ENCODE measurements at regions not wholly inside any gene's neighbourhood (a gene's known extent, or its start where the extent isn't known, plus 50 kb on each side); places are given as distances from the start of the nearest gene placed in this dataset.

DNA sequence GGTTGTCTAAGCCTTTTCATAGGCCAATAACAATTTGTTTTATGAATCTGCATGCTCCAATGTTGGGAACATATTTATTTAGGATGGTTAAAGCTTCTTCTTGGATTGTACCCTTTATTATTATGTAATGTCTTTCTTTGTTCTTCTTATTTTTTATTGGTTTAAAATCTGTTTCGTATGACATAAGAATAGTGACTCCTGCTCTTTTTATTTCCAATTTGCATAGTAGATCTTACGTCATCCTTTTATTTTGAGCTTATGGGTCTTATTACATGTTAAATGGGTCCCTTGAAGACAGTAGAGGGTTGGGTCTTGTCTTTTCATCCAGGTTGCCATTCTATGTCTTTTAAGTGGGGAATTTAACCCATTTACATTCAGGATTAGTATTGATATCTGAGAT, 561.9 kb upstream of the GHITM start:
- DNase-seq (ENCODE audit: low read depth in 3 of 3), result no peak

- DNase-seq (ENCODE audit: low read depth in 3 of 3), result no peak
These were observed 558.8 kb upstream of the GHITM start for GRCh38 chr10:83580373-83581012.

- DNase-seq (ENCODE audit: low read depth in 3 of 3), result no peak
These were observed 556.8 kb upstream of the GHITM start for GRCh38 chr10:83582407-83583095.

- no peak for DNase-seq (ENCODE audit: low read depth in 3 of 3)
These were observed 553.6 kb upstream of the GHITM start for GRCh38 chr10:83585686-83586085.

DNA sequence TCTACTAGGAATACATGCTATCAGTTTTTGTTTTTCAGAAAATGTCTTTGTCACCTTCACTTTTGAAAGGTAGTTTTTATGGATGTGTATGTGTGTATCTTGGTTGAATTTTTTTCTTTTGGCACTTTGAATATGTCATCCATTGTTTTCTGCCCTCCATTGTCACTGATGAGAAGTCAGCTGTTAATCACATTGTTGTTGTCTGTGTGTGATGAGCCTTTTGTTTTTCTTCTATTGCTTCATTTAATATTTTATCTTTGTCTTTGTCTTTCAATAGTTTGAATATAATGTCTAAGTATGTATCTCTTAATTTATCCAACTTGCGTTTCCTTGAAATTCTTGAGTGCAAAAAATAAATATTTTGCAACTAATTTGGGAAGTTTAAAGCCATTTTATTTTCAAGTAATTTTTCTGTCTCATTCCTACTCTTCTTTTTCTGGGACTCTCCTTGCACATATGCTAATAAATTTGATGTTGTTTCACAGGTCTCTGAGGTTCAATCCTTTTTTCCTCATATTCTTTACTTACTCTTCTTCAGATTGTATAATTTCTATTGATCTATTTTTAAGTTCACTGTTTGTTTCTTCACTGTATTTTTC, 546.9 kb upstream of the GHITM start:
- DNase-seq (ENCODE audit: low read depth in 3 of 3), result no peak

- DNase-seq (ENCODE audit: low read depth in 3 of 3), result no peak
These were observed 535.6 kb upstream of the GHITM start for GRCh38 chr10:83603708-83604107.

DNA sequence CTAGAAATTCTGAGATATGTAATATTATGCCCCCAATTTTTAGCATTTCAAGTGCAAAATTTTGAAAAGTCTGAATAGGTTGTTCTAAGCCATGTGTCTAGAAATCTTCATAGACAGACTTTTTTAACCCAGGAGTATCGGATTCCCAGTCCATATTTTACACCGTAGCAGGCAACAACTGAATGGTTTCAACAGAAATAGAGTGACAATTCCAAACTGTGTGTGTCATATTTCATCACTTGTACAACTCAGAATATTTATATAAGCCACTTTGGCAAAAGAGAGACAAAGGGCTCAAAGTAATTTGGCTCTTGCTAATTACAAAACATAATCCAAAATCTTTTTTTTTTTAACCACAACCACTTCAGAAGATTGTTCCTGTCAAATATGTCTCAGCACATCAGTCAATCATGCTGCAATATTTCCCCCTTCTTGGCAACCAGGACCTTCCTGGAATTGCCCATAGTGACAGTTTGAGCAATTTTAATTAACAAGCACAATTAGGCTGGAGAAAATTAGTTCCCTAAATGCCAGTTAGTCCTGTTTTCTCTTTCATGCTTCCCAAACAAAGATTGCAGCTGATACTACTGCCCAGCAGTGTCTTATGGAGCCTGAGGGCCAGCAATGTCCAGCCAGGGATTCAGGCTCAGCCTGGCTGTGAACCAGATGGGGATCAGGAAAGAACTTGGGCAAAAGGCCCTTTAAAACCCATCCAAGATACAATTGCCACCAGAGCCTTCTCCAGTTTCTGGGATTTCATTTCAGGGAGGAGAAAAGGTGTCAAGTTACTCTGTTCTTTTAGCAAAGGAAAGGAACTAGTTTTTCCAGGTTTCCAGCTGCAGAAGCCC, 533.3 kb upstream of the GHITM start:
- DNase-seq (ENCODE audit: low read depth in 3 of 3), result no peak

- DNase-seq (ENCODE audit: low read depth in 3 of 3), result no peak
These were observed 531.2 kb upstream of the GHITM start for GRCh38 chr10:83607959-83608745.

GRCh38 chr10:83612050-83612449, 527.3 kb upstream of the GHITM start:
- no peak for DNase-seq (ENCODE audit: low read depth in 3 of 3)

- no peak for DNase-seq (ENCODE audit: low read depth in 3 of 3)
These were observed 526.6 kb upstream of the GHITM start for GRCh38 chr10:83612746-83613145.

DNA sequence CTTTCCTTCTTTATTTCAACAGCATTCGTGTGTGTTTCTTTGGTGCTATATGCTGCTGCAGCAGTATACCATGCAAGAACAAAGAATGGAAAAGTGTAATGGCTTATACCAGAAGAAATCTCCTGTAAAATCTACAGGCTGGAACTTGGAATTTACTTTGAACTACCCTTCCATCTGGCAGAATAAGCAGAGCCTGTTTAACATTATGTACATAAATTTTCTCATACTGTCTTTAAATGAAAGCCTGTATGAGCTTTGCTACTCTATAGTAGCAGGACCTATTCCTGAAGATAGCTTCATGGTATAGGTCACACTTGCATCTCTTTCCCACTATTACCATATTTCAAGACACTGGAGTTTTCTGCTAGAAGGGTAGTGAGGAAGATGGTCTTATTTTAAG, 522.1 kb upstream of the GHITM start:
- DNase-seq (ENCODE audit: low read depth in 3 of 3), result no peak

GRCh38 chr10:83617692-83618545, 521.4 kb upstream of the GHITM start:
- DNase-seq (ENCODE audit: low read depth in 3 of 3), result no peak

- no peak for DNase-seq (ENCODE audit: low read depth in 3 of 3)
These were observed 513.4 kb upstream of the GHITM start for GRCh38 chr10:83625831-83626360.

GRCh38 chr10:83632701-83633100, 506.6 kb upstream of the GHITM start:
- DNase-seq (ENCODE audit: low read depth in 3 of 3), result no peak

DNA sequence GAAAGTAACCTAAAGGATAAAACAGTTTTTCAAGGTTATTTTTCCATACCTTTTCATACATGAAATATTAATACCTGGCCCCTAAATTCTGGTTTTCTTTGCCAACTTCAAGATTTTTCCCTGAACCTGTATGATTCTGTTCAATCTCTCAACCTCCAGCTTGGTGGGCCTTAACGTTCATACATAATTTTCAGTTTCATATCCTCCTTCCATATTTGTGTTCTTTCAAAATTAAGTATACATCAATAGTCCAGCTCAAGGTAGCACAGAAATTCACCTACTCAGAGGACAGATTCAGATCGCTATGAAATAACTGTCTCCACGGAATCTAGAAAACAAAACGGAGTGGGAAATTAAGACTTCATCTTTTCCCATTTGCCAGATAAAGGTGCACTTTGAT, 505.8 kb upstream of the GHITM start:
- DNase-seq (ENCODE audit: low read depth in 3 of 3), result no peak

DNA sequence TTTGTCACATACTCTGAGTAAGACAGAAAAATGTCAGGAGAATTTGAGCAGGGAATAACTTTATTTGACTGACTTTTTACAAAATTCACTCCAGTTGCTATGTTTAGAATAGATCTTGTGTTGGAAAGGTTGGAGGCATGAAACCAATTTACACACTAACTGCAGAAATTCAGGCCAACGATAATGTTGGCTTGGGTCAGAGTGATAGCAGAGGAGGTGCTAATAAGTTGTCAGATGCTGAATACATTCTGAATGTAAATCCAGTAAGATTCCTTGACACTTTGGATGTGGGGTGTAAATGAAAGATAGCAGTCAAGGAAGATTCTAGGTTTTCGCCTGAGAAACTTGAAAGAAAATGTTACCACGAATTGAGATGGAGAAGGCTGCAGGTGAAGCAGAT, 502.5 kb upstream of the GHITM start:
- no peak for DNase-seq (ENCODE audit: low read depth in 3 of 3)

DNA sequence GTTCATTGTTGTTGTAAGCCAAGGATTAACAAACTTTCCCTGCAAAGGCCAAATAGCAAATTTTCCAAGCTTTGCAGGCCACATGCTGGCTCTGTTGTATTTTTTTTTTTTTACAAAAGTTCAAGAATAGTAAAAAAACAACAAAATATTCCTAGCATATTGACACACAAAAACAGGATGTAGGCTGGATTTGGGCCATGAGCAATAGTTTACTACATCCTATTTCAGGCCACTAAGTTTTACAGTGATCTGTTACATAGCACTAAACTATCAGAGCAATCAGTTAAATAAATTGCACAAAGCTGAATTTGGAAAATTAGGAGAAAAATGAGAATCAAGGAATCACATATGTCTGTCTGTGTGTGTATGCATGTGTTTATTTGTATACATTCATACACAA, 491.8 kb upstream of the GHITM start:
- DNase-seq (ENCODE audit: low read depth in 3 of 3), result no peak

DNA sequence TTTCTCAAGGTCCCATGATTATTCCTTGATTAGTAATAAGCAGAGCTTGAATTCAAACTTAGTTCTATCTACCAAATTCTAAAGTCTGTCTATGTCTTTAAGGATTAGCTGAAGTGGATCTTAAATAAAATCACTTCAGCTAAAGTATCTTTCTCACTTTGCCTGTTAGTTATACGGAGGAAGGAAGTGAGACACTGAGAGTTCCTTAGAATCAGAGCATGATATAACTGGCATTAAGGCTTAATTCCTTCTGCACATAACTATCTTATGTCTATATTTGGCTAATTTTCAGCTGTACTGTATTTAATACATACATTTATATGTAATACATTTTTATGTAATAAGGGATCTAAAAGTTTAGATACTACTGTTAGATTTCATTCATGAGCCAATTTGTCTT, 491.1 kb upstream of the GHITM start:
- no peak for DNase-seq (ENCODE audit: low read depth in 3 of 3)

GRCh38 chr10:83649471-83649870, 489.8 kb upstream of the GHITM start:
- DNase-seq (ENCODE audit: low read depth in 3 of 3), result no peak

DNA sequence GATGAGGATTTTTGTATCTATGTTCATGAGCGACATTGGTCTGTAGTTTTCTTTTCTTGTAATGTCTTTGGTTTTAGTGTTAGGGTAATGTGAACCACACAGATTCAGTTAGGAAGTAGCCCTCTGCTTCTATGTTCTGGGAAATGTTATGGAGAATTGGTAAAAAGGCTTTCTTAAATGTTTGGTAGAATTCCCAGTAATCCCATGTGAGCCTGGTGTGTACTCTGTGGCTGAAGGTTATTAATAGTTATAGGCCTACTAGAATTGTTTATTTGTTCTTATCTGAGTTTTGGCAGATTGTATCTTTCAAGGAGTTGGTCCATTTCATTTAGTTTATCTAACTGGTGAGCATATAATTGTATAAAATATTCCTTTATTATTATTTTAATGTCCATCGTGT, 484.6 kb upstream of the GHITM start:
- DNase-seq (ENCODE audit: low read depth in 3 of 3), result no peak

Data from stimulated activated CD4-positive, alpha-beta T cell treated with anti-CD3 and anti-CD28 coated beads, TNF-alpha, amount 100 ng/mL, for 24 hours (primary cell).